B cell (primary cell): ENCODE measurements at regions not wholly inside any gene's neighbourhood (a gene's known extent, or its start where the extent isn't known, plus 50 kb on each side); places are given as distances from the start of the nearest gene placed in this dataset.

Experiments
- ATAC-seq: fragments of 200-7000 bp; cut with Tn5 transposase; one replicate; pipeline ENCODE4 v1.10.0; 2021; ENCODE audit warnings: low read depth, mild to moderate bottlenecking, moderate number of reproducible peaks, moderate library complexity
- CTCF ChIA-PET: fragments of 350-600 bp; sonication (Branson Sonifier 250); formaldehyde crosslinking; loops from one replicate; lab custom pipeline; 2021; ENCODE audit warnings: antibody characterized with exemption, inconsistent platforms; lab: Charles Lee
- POLR2A ChIA-PET: fragments of 350-600 bp; sonication (Branson Sonifier 250); formaldehyde crosslinking; loops from one replicate; lab custom pipeline; 2021; ENCODE audit warnings: antibody characterized with exemption; lab: Charles Lee
- DNase-seq: peaks from one replicate; pipeline ENCODE4 v3.0.0; 2013
- H2AFZ ChIP-seq: 2 replicates; pipeline ENCODE4 v1.6.1; 2012; ENCODE audit warnings: mild to moderate bottlenecking, low read depth, low read length; ENCODE audit not compliant: insufficient read depth, poor library complexity, severe bottlenecking
- H3K27ac ChIP-seq, 2 donors: 1 replicate in 1 of 2; 2 replicates in 1 of 2; pipeline ENCODE4 v1.5.1; 2012 to 2013; ENCODE audit warnings: low read length in 2 of 2, mild to moderate bottlenecking in 2 of 2, moderate library complexity in 1 of 2
- H3K27me3 ChIP-seq, 4 experiments: fragments of 200-600 bp in 1 of 4; sonication (generic) in 1 of 4; replicated peaks in 1 of 4; 1 replicate in 2 of 4; 2 replicates in 2 of 4; pipeline versions ENCODE4 v1.6.1 to v1.7.0; 2013 to 2016; ENCODE audit warnings: low read length in 3 of 4, mild to moderate bottlenecking in 2 of 4, mixed read lengths in 1 of 4, moderate library complexity in 1 of 4; ENCODE audit not compliant: insufficient read depth in 4 of 4, control insufficient read depth in 3 of 4; ENCODE audit errors: control extremely low read depth in 1 of 4
- H3K36me3 ChIP-seq, 2 experiments: replicated peaks in 1 of 2; 1 replicate in 1 of 2; 2 replicates in 1 of 2; pipeline versions ENCODE4 v1.6.1 to v1.7.1; 2013; ENCODE audit warnings: low read length in 1 of 2; ENCODE audit not compliant: insufficient read depth in 2 of 2, control insufficient read depth in 1 of 2; ENCODE audit errors: control extremely low read depth in 1 of 2, extremely low read depth in 1 of 2
- H3K4me1 ChIP-seq, 2 donors: fragments of 200-600 bp in 1 of 2; sonication (generic) in 1 of 2; 1 replicate in 1 of 2; 2 replicates in 1 of 2; pipeline versions ENCODE4 v1.5.1 to v1.6.1; 2013 to 2017; ENCODE audit warnings: low read length in 2 of 2; ENCODE audit not compliant: control insufficient read depth in 2 of 2, insufficient read depth in 2 of 2
- H3K4me2 ChIP-seq: replicated peaks from 2 replicates; pipeline ENCODE3; 2012; ENCODE audit warnings: mild to moderate bottlenecking, low read depth, low read length; ENCODE audit not compliant: poor library complexity, severe bottlenecking
- H3K4me3 ChIP-seq, 5 experiments: fragments of 200-600 bp in 1 of 5; sonication (generic) in 1 of 5; 1 replicate in 3 of 5; 2 replicates in 2 of 5; pipeline versions ENCODE4 v1.5.1 to v1.7.0; 2011 to 2016; ENCODE audit warnings: low read length in 4 of 5, mild to moderate bottlenecking in 4 of 5, low read depth in 2 of 5, control low read depth in 1 of 5, moderate library complexity in 1 of 5; ENCODE audit not compliant: insufficient read depth in 1 of 5; ENCODE audit errors: control extremely low read depth in 1 of 5, extremely low read depth in 1 of 5
- H3K79me2 ChIP-seq: fragments of 200-600 bp; sonication (generic); one replicate; pipeline ENCODE4 v1.6.0; 2016; ENCODE audit warnings: low read length; ENCODE audit not compliant: control insufficient read depth, insufficient read depth
- H3K9ac ChIP-seq: fragments of 200-600 bp; sonication (generic); 2 replicates; pipeline ENCODE4 v1.6.1; 2017; ENCODE audit warnings: mild to moderate bottlenecking, low read length, moderate library complexity
- H3K9me3 ChIP-seq, 3 donors: one replicate each; pipeline versions ENCODE4 v1.6.1 to v1.7.1; 2013; ENCODE audit warnings: low read length in 2 of 3; ENCODE audit not compliant: control insufficient read depth in 2 of 3, insufficient read depth in 1 of 3; ENCODE audit errors: control extremely low read depth in 1 of 3
- H4K20me1 ChIP-seq: 2 replicates; pipeline ENCODE4 v1.6.0; 2012; ENCODE audit warnings: mild to moderate bottlenecking, low read length; ENCODE audit not compliant: insufficient read depth, control insufficient read depth, poor library complexity, severe bottlenecking
- H3K27ac Mint-ChIP-seq: one replicate; pipeline ENCODE4 v1.8.0; 2021; ENCODE audit warnings: mixed read lengths
- H3K27me3 Mint-ChIP-seq: one replicate; pipeline ENCODE4 v1.8.0; 2021; ENCODE audit warnings: mixed read lengths
- H3K4me1 Mint-ChIP-seq: one replicate; pipeline ENCODE4 v1.8.0; 2021; ENCODE audit warnings: mixed read lengths
- H3K4me3 Mint-ChIP-seq: one replicate; pipeline ENCODE4 v1.8.0; 2021; ENCODE audit warnings: mixed read lengths
- H3K9me3 Mint-ChIP-seq: one replicate; pipeline ENCODE4 v1.8.0; 2022; ENCODE audit warnings: mixed read lengths; ENCODE audit not compliant: insufficient read depth
- CTCF ChIP-seq: fragments of 200-600 bp; IDR thresholded peaks from one replicate; pipeline ENCODE4 v1.8.0; 2022; ENCODE audit warnings: antibody characterized with exemption, mild to moderate bottlenecking
- EZH2 ChIP-seq: IDR thresholded peaks from 2 replicates; pipeline ENCODE4 v1.6.1; 2012; ENCODE audit warnings: borderline replicate concordance, low read depth, mild to moderate bottlenecking, moderate library complexity, low read length; ENCODE audit not compliant: insufficient read depth, poor library complexity, severe bottlenecking
- WGBS: methylation state at CpG from one replicate; pipeline ENCODE4 v1.1.5; 2013; ENCODE audit warnings: missing lambda C conversion rate; ENCODE audit not compliant: insufficient coverage; 5-methylcytosine and 5-hydroxymethylcytosine counted together
- intact Hi-C: fragments of 100-400 bp; cut with micrococcal nuclease; formaldehyde crosslinking; loops from one replicate; pipeline ENCODE4 v1.10.0; 2022

DNA sequence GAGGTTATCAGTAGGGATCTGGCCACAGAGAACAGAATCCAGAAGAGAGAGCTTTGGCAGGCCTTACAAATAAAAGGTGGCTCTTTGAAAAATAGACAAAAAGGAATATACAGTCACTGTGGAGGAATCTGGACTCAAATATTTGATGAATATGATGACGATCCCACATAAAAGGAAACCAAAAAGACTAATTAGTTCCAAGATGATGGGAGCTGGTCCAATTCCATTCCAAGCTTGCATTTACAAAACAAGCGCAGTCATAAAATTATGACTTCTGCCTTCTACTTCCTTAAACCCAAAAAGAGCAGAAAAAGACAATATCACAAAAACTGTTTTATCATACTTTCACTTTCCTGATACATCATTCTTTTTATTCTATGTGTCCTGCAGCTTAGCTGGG is 285.8 kb downstream of the DIPK2A start:
- intact Hi-C loops: no loop called here
- Histone ChIP-seq H3K4me1 (no peaks in the 10 kb centered on the region), H4K20me1 (no peaks in the 10 kb centered on the region), H3K9ac (no peak overlapping the region), H3K36me3 (no peaks in the 10 kb centered on the region), H3K9me3 (no peaks in the 10 kb centered on the region), H3K4me2 (no peak overlapping the region), H3K79me2 (no peaks in the 10 kb centered on the region), H3K27me3 (peaks cover 0 to 4% (median 1%) of the 10 kb centered on the region in 4 experiments), H3K4me3 (no peak overlapping the region), H2AFZ (no peak overlapping the region), H3K27ac (no peak overlapping the region)
- POLR2A ChIA-PET: no interaction called here
- Mint-ChIP-seq H3K27me3 (peaks cover 16% of the 10 kb centered on the region), H3K4me1 (no peaks in the 10 kb centered on the region), H3K27ac (no peak overlapping the region), H3K9me3 (no peaks in the 10 kb centered on the region), H3K4me3 (no peak overlapping the region)
- 80% methylated on average over 1 of the region's 2 CpGs for WGBS
- no peak for DNase-seq
- ATAC-seq: no peak
- CTCF ChIA-PET: interaction anchor here (1.1 kb wide), 1 partner anchor 10 kb away, joined by 4 read pairs; no protein-coding TSS in a partner anchor
- TF ChIP-seq CTCF (no peak), EZH2 (no peak)

DNA sequence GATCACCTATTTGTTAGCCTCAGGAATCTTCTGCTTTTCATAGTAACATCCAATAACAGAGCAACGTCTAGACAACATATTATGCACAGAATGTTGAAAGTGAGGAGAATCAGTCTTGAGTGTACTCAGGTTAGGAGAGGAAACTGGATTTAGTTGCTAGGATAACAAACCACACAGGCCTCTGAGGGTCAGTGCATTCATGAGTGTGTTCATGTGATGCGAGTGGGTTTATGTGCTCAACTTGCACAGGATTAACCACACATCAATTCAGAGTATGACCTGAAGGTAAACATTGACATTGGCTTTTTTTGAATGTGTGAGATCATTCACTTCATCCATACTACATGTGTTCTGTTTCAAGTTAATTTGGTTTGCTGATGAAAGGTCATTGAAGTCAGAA is 287.6 kb downstream of the DIPK2A start:
- ChIA-PET CTCF (no interaction called here), POLR2A (no interaction called here)
- DNase-seq (no peak), ATAC-seq (no peak)
- Histone ChIP-seq H3K9me3 (no peaks in the 10 kb centered on the region), H3K27ac (no peak overlapping the region), H3K4me3 (no peak overlapping the region), H3K9ac (no peak overlapping the region), H3K36me3 (no peaks in the 10 kb centered on the region), H4K20me1 (no peaks in the 10 kb centered on the region), H2AFZ (no peak overlapping the region), H3K79me2 (no peaks in the 10 kb centered on the region), H3K4me1 (no peaks in the 10 kb centered on the region), H3K27me3 (peaks cover 0 to 4% (median 0%) of the 10 kb centered on the region in 4 experiments), H3K4me2 (no peak overlapping the region)
- Mint-ChIP-seq H3K4me1 (no peaks in the 10 kb centered on the region), H3K27me3 (peaks cover 15% of the 10 kb centered on the region), H3K9me3 (no peaks in the 10 kb centered on the region), H3K27ac (no peak overlapping the region), H3K4me3 (no peak overlapping the region)
- no CpG with 5 or more reads among the region's 2 CpGs for WGBS
- intact Hi-C loops: no loop called here
- TF ChIP-seq CTCF (no peak), EZH2 (no peak)
